Breast epithelium (tissue), 3 donors: ENCODE measurements at regions not wholly inside any gene's neighbourhood (a gene's known extent, or its start where the extent isn't known, plus 50 kb on each side); places are given as distances from the start of the nearest gene placed in this dataset.

ENCODE experiments used
- POLR2AphosphoS5 ChIP-seq, 3 donors: sonication (generic); formaldehyde crosslinking; IDR thresholded peaks; one replicate each; pipeline ENCODE4 v1.6.1; 2017; ENCODE audit warnings: antibody characterized with exemption in 3 of 3
- TF ChIP-seq, protein P1 (sequence below), 3 donors: fragments of 450-650 bp; IDR thresholded peaks; one replicate each; pipeline ENCODE4 v1.5.1; 2016 to 2017; ENCODE audit warnings: antibody characterized with exemption in 3 of 3, mild to moderate bottlenecking in 3 of 3, moderate library complexity in 3 of 3

DNA sequence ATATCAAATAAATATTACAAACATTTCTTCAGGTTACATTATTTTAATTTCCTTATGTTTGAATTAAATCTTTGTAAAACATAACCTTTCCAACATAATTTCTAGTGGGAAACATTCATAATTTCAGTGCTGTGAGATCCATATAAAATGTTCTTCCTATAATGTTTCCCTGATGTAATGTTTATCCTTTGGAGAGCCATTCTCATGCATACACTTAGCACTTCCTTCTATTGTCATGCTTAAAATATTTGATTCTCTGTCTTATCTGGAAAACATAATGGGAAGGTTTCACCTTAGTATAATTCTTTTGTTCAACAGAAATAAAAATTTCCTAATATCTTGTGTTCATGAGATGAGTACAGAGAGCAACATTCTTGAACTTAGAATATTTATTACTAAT is 472.5 kb downstream of the ADAMTS20 start:
- no peak for TF ChIP-seq POLR2AphosphoS5 (IDR thresholded peaks at IDR 0.05)
- TF ChIP-seq, protein P1, sequence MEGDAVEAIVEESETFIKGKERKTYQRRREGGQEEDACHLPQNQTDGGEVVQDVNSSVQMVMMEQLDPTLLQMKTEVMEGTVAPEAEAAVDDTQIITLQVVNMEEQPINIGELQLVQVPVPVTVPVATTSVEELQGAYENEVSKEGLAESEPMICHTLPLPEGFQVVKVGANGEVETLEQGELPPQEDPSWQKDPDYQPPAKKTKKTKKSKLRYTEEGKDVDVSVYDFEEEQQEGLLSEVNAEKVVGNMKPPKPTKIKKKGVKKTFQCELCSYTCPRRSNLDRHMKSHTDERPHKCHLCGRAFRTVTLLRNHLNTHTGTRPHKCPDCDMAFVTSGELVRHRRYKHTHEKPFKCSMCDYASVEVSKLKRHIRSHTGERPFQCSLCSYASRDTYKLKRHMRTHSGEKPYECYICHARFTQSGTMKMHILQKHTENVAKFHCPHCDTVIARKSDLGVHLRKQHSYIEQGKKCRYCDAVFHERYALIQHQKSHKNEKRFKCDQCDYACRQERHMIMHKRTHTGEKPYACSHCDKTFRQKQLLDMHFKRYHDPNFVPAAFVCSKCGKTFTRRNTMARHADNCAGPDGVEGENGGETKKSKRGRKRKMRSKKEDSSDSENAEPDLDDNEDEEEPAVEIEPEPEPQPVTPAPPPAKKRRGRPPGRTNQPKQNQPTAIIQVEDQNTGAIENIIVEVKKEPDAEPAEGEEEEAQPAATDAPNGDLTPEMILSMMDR (IDR thresholded peaks at IDR 0.05), result no peak
